Stomach smooth muscle (tissue), 2 donors: ENCODE measurements at regions not wholly inside any gene's neighbourhood (a gene's known extent, or its start where the extent isn't known, plus 50 kb on each side); places are given as distances from the start of the nearest gene placed in this dataset.

Experiments
- H3K27ac ChIP-seq: one replicate; pipeline ENCODE4 v1.7.0; 2013; ENCODE audit warnings: mild to moderate bottlenecking, low read length, inconsistent platforms
- H3K27me3 ChIP-seq, 2 donors: one replicate each; pipeline ENCODE4 v1.7.0; 2013; ENCODE audit warnings: low read length in 2 of 2; ENCODE audit not compliant: insufficient read depth in 2 of 2, control insufficient read depth in 1 of 2
- H3K36me3 ChIP-seq, 2 donors: one replicate each; pipeline ENCODE4 v1.7.0; 2013; ENCODE audit warnings: low read length in 2 of 2; ENCODE audit not compliant: control insufficient read depth in 2 of 2, insufficient read depth in 2 of 2
- H3K4me1 ChIP-seq: one replicate; pipeline ENCODE4 v1.7.0; 2013; ENCODE audit warnings: low read length; ENCODE audit not compliant: control insufficient read depth, insufficient read depth
- H3K4me3 ChIP-seq, 2 donors: one replicate each; pipeline ENCODE4 v1.7.0; 2013; ENCODE audit warnings: low read length in 2 of 2
- H3K9ac ChIP-seq, 2 donors: one replicate each; pipeline ENCODE4 v1.7.0; 2013; ENCODE audit warnings: low read length in 2 of 2, mild to moderate bottlenecking in 1 of 2
- H3K9me3 ChIP-seq, 2 donors: one replicate each; pipeline ENCODE4 v1.7.0; 2013; ENCODE audit warnings: low read length in 2 of 2; ENCODE audit not compliant: control insufficient read depth in 2 of 2
- donor health status: healthy.
- donor health status: Pancreatic carcinoma.

DNA sequence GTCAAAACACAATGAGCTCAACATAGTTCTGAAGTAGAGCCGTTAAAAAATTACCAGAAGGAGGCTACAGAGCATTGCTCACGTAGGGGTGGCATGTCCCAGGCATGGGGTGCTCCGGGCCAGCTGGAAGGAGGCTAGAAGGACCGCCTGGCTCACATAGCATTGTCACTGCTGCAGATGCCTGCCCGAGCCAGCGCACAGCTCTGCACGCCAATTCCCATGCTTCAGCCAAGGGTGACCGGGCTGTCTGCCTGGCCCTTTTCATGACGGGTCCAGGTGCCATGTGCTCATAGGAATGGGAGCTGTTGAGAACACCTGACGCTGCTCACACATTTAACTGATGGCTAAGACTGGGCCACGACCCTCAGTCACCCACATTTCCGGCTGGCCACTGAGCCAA lies 228.9 kb upstream of the FOXF1 start:
- no peak overlapping the region for H3K27ac ChIP-seq

DNA sequence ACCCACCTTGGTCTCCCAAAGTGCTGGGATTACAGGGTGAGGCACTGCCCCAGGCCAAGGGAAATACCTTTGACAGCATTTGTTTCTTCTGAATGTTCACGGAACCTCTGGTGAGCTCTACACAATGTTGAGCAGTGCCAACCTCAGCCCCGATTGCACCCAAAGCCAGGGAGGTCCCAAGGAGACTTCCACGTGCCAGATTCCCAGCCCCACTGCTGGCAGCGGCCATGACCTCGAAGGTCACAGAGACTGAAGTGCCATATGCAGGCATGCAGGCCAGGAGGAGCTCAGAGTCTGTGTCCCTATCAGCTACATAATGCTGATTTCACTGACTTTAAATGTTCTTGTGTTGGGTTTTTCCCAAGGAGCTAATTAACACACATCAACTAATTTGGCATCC lies 226.4 kb upstream of the FOXF1 start:
- H3K4me1 ChIP-seq = peaks cover 25% of the 10 kb centered on the region
- no peak overlapping the region for H3K9ac ChIP-seq
- no peaks in the 10 kb centered on the region for H3K9me3 ChIP-seq
- H3K4me3 ChIP-seq = no peak overlapping the region
- H3K36me3 ChIP-seq = no peaks in the 10 kb centered on the region
- peaks cover 10 to 12% of the 10 kb centered on the region in 2 donors for H3K27me3 ChIP-seq
- no peak overlapping the region for H3K27ac ChIP-seq

More for the DNA sequence above, 228.9 kb upstream of the FOXF1 start:
- no peaks in the 10 kb centered on the region for H3K27me3 ChIP-seq
- H3K4me3 ChIP-seq = no peak overlapping the region
- no peaks in the 10 kb centered on the region for H3K9me3 ChIP-seq
- no peak overlapping the region for H3K9ac ChIP-seq
- peaks cover 14% of the 10 kb centered on the region for H3K4me1 ChIP-seq
- H3K36me3 ChIP-seq = no peaks in the 10 kb centered on the region

DNA sequence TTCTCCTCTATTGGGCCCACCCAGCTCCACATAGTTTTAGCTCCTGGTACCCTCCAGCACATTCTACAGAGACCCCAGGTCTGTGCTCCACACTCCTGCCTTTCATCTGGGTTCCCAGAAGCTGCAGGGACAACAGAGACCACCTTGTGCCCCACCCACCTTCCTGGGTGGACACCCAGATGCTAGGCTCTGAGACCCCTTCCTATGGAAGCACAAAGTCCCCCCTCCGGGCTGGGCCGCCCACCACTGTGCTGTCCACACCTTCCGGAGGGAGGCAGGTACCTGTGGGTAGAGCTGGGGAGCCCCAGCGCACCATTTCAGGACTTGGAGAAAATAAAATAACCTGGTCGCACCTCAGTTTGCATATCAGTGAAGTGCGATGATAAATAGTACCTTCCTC lies 224.9 kb upstream of the FOXF1 start:
- Histone ChIP-seq H3K4me3 (no peak overlapping the region), H3K4me1 (peaks cover 25% of the 10 kb centered on the region), H3K27ac (no peak overlapping the region), H3K27me3 (peaks cover 12 to 16% of the 10 kb centered on the region in 2 donors), H3K9me3 (no peaks in the 10 kb centered on the region), H3K9ac (no peak overlapping the region), H3K36me3 (no peaks in the 10 kb centered on the region)

DNA sequence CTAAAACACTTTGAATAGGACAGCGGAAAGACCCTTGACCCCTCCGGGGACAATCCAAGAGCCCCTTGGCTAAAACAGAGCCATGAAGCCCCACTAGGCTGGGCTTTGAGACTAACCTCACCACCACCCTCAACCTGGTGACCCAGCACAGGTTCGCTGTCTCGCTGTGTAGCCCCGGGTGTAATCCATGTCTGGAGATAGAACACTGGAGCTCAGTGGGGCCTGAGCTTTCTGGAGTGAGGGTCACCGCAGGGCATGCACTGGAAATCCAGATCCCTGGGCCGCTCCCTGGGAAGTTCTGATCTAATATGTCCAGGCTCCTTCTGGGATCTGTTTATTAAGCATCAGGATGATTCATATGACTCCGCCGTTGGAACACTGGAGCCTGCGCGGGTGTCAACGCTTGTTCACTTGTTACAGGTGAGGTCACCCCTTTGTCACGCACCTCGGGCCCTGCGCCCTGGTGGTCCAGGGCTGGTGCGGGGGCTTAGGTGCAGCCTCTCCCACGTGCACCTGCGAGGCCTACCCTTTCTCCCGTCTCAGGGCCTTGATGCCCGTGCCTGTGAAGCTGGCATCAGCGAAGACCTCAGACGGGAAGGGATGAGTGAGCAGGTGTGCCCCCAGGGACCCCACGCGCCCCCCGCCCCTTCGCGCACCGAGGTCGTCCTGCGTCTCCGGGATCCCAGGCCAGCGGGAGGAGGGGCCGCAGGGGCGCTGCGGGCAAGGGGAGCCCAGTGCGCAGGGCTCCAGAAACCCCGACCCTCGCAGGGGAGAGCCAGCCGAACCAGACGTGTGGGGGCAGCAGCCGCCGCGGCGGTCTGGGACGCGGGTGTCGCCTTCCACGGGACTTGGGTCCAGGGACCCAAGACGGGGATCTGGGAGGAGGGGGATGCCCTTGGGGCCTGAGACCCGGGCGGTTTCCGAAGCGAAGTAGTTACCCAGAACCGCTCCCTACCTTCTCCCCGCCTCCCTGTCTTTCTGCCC lies 224.1 kb upstream of the FOXF1 start:
- no peaks in the 10 kb centered on the region for H3K9me3 ChIP-seq
- H3K4me1 ChIP-seq = peaks cover 23% of the 10 kb centered on the region
- H3K9ac ChIP-seq = peak overlapping the region; percentile 42 to 59
- no peaks in the 10 kb centered on the region for H3K36me3 ChIP-seq
- no peak overlapping the region for H3K27ac ChIP-seq
- H3K4me3 ChIP-seq = peak overlapping the region; percentile 64 to 74
- H3K27me3 ChIP-seq = peaks cover 12 to 18% of the 10 kb centered on the region in 2 donors

DNA sequence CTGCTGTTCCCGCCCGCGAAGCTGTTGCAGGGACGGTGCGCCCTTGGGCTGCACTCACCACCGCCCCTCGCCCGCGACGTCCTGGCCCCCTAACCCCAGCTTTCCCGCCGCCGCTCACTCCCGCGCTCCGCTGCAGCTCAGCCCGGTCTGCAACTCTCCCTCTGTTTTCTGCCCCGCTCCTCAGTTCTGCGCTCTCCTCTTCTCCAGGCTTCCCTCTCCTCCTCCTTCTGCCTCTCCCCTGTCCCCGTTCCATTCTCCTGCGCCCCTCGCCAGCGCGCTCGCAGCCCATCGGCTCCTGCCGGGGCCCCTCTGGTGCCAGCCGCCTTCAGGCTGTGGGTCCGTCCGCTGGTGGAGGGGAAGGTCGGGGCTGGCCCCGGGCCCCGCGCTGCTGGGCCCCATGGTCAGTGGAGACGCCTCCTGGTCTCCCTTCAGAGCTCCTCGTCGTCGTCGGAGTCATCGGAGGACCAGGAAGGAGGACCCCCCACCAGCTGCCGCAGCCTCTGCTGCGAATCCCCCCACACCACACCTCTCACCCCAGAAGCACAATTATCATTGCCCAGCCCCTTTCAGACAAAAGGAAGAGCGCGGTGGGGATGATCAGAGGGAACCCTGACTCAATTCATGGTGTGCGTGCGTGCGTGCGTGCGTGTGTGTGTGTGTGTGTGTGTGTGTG lies 223.2 kb upstream of the FOXF1 start:
- no peaks in the 10 kb centered on the region for H3K36me3 ChIP-seq
- peaks cover 19% of the 10 kb centered on the region for H3K4me1 ChIP-seq
- H3K9ac ChIP-seq = peak overlapping the region; percentile 42 to 59
- H3K4me3 ChIP-seq = peak overlapping the region; percentile 64 to 74
- no peaks in the 10 kb centered on the region for H3K9me3 ChIP-seq
- peaks cover 12 to 18% of the 10 kb centered on the region in 2 donors for H3K27me3 ChIP-seq
- H3K27ac ChIP-seq = no peak overlapping the region

DNA sequence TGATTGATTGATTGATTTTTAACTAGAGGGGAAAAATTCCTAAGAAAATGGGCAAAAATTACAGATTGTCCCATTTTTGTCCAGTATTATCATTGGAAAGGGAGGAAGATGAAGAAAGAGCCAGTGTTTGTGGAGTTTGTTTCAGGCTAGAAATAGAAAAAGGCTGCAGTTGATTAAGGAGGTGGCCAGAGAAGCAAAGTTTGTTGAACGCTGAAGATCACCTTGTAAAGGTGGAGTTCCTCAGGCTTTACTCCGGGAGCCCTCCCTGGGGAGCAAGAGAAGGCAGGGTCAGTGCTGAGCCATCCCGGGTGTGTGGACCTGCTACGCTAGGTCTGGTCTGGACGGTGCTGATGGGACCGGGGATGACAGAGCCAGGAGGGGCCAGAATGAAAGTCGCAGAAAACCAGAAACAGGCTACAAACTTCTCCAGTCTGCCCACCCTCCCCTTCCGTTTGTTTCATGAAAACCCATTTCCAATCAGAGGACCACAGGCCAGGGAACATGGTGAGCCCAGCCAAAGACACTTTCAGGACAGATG lies 222.6 kb upstream of the FOXF1 start:
- H3K9ac ChIP-seq = peak overlapping the region in 1 of 2 donors; percentile 59
- peaks cover 12 to 18% of the 10 kb centered on the region in 2 donors for H3K27me3 ChIP-seq
- H3K27ac ChIP-seq = no peak overlapping the region
- H3K4me1 ChIP-seq = peaks cover 19% of the 10 kb centered on the region
- no peaks in the 10 kb centered on the region for H3K36me3 ChIP-seq
- H3K9me3 ChIP-seq = no peaks in the 10 kb centered on the region
- peak overlapping the region; percentile 64 to 74 for H3K4me3 ChIP-seq

DNA sequence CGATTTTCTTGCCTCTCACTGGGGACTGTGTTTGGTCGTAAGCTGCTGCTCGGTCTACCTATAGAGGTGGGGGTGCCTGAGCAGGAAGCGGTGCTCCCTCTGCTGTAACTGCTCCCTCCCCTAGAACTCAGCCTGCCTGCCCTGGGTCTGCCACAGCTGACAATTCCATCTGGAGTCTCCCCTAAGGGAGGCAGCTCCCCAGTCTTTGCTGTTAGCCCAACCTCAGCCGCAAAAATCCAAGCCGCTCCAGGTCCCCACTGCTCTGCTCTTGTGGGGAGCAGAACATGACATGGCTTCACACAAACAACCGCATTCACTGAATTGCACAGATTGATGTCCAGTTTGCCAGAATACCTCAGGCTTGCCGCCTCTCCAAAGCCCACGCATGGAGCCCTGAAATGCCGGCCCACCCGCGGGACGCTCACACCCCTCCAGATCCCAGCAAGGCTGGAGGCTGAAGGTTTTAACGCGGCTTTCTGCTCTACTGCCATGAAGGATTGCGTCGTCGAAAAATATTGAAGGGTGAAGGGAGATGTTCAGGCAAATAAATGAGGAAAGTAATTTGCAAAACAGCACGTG lies 221.5 kb upstream of the FOXF1 start:
- no peaks in the 10 kb centered on the region for H3K36me3 ChIP-seq
- H3K27ac ChIP-seq = no peak overlapping the region
- H3K9ac ChIP-seq = no peak overlapping the region
- H3K4me3 ChIP-seq = no peak overlapping the region
- peaks cover 12 to 18% of the 10 kb centered on the region in 2 donors for H3K27me3 ChIP-seq
- H3K9me3 ChIP-seq = no peaks in the 10 kb centered on the region
- peaks cover 20% of the 10 kb centered on the region for H3K4me1 ChIP-seq

DNA sequence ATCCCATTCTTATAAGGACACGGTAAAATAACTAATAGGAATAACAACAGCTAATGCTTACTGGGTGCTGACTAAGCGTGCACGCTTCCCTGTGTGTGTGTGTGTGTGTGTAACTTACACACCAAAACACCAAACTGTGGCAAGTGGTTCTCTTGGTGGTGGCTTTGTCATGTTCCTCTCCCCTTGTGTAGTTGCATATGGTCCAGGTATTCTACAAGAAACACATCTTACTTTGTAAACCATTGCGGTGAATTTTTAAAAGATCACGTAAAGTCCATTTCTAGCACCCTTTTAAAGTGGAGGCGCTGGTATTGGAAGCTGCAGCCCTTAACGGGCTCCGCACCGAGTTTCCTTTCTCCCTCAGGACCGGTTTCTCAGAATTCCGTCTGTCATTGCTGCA lies 221.0 kb upstream of the FOXF1 start:
- no peak overlapping the region for H3K4me3 ChIP-seq
- H3K4me1 ChIP-seq = peaks cover 25% of the 10 kb centered on the region
- no peaks in the 10 kb centered on the region for H3K36me3 ChIP-seq
- no peak overlapping the region for H3K9ac ChIP-seq
- H3K9me3 ChIP-seq = no peaks in the 10 kb centered on the region
- peaks cover 12 to 18% of the 10 kb centered on the region in 2 donors for H3K27me3 ChIP-seq
- H3K27ac ChIP-seq = no peak overlapping the region

DNA sequence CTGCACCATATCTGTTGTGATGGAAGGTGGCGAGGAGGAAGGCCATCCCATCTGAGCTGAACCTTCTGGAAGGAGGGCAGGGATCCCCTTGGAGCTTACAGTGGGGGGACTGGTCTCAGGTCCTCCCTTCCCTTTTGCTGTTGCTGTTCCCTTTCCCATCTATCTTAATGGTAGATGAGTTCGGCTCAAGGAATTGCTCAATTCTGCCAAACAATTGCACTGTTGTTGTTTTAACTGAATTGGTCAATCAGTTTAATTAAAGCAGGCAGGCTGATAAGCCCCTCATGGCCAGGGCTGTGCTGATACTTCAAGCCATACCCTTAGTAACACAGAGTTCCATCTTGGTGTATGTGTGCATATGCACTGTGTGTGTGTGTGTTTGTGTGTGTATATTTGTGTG lies 220.4 kb upstream of the FOXF1 start:
- H3K9me3 ChIP-seq = no peaks in the 10 kb centered on the region
- H3K36me3 ChIP-seq = no peaks in the 10 kb centered on the region
- no peak overlapping the region for H3K9ac ChIP-seq
- H3K4me3 ChIP-seq = no peak overlapping the region
- H3K27ac ChIP-seq = no peak overlapping the region
- peaks cover 12 to 18% of the 10 kb centered on the region in 2 donors for H3K27me3 ChIP-seq
- H3K4me1 ChIP-seq = peaks cover 31% of the 10 kb centered on the region

DNA sequence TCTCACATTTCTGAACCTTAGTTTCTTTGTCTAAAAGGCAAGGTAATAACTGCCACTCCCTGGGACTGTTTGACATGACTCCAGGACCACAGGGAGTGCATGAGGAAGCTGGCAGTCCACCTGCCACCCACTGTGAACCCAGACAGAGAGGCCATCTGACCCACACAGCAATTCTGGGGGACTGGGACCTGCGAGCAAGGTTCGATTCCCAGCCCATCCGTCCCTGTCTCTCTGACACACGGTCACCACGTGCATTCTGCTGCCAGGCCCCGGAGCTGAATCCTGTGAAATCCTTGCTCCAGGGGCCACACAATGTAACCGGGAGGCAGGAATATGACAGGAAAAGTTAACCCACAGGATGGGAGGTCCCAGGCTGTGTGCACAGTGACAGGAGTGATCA lies 218.8 kb upstream of the FOXF1 start:
- Histone ChIP-seq H3K4me3 (no peak overlapping the region), H3K27me3 (peaks cover 12 to 18% of the 10 kb centered on the region in 2 donors), H3K9me3 (no peaks in the 10 kb centered on the region), H3K36me3 (no peaks in the 10 kb centered on the region), H3K4me1 (peaks cover 26% of the 10 kb centered on the region), H3K9ac (no peak overlapping the region), H3K27ac (no peak overlapping the region)
